ENCODE measurements at regions not wholly inside any gene's neighbourhood (a gene's known extent, or its start where the extent isn't known, plus 50 kb on each side); places are given as distances from the start of the nearest gene placed in this dataset.

DNA sequence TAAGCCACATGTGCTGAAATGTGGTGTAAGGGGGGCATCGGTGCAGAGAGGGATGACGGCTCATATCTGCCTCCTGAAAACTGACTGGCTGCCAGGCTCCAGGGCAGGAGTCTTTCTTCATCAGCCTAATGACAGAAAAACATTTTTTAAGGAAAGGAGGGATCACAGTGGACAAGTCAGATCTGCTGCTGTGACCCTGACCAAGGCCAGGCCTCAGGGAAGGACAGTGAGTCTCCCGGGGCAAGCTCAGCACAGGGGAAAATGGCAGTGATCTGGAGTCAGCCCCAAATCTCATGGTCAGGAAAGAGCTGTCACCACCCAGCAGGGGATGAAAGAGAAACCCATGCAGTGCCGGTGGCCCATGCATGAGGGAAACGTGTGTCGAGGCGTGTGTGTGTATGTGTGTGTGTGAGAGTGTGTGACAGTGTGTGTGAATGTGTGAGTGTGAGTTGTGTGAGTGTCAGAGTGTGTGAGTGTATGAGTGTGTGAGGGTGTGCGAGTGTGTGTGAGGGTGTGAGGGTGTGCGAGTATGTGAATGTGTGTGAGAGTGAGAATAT lies 134.5 kb downstream of the INHBB start:
- peaks cover 9% of the 10 kb centered on the region for H3K27me3 ChIP-seq (ENCODE audit: control insufficient read depth, insufficient read depth, low read length)
- H3K9ac ChIP-seq (ENCODE audit: insufficient read depth, low read length) = no peak overlapping the region
- no peak overlapping the region for H3K4me2 ChIP-seq (ENCODE audit: extremely low read depth, insufficient read depth, low read length)
- no peaks in the 10 kb centered on the region for H4K20me1 ChIP-seq (ENCODE audit: control insufficient read depth, extremely low read depth, insufficient read depth, low read length)
- H3K9me3 ChIP-seq (ENCODE audit: control insufficient read depth, insufficient read depth, low read depth, low read length) = no peaks in the 10 kb centered on the region
- H3K27ac ChIP-seq (ENCODE audit: insufficient read depth, low read length) = no peak overlapping the region
- no peak overlapping the region for H2AFZ ChIP-seq (ENCODE audit: low read length)
- TF ChIP-seq, protein P1, sequence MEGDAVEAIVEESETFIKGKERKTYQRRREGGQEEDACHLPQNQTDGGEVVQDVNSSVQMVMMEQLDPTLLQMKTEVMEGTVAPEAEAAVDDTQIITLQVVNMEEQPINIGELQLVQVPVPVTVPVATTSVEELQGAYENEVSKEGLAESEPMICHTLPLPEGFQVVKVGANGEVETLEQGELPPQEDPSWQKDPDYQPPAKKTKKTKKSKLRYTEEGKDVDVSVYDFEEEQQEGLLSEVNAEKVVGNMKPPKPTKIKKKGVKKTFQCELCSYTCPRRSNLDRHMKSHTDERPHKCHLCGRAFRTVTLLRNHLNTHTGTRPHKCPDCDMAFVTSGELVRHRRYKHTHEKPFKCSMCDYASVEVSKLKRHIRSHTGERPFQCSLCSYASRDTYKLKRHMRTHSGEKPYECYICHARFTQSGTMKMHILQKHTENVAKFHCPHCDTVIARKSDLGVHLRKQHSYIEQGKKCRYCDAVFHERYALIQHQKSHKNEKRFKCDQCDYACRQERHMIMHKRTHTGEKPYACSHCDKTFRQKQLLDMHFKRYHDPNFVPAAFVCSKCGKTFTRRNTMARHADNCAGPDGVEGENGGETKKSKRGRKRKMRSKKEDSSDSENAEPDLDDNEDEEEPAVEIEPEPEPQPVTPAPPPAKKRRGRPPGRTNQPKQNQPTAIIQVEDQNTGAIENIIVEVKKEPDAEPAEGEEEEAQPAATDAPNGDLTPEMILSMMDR (conservative IDR thresholded peaks at IDR 0.05 in 1 of 2, IDR thresholded peaks at IDR 0.05 in 1 of 2; ENCODE audit: low read depth in 1 of 2, low read length in 2 of 2) = no peak
- no peak for TF ChIP-seq EZH2 (IDR thresholded peaks at IDR 0.05; ENCODE audit: low read length, missing control alignments)
- H3K4me3 ChIP-seq (replicated peaks in 1 of 4; ENCODE audit: control extremely low read depth in 1 of 4, insufficient read depth in 1 of 4, low read depth in 3 of 4, low read length in 4 of 4) = no peak overlapping the region
- H3K4me1 ChIP-seq (ENCODE audit: control insufficient read depth, extremely low read depth, insufficient read depth, low read length) = no peaks in the 10 kb centered on the region
- H3K36me3 ChIP-seq (ENCODE audit: control insufficient read depth, insufficient read depth, low read length) = no peaks in the 10 kb centered on the region
- no peak for DNase-seq (ENCODE audit: low read depth in 2 of 2)
- H3K79me2 ChIP-seq (ENCODE audit: control insufficient read depth, insufficient read depth, low read length) = no peaks in the 10 kb centered on the region

DNA sequence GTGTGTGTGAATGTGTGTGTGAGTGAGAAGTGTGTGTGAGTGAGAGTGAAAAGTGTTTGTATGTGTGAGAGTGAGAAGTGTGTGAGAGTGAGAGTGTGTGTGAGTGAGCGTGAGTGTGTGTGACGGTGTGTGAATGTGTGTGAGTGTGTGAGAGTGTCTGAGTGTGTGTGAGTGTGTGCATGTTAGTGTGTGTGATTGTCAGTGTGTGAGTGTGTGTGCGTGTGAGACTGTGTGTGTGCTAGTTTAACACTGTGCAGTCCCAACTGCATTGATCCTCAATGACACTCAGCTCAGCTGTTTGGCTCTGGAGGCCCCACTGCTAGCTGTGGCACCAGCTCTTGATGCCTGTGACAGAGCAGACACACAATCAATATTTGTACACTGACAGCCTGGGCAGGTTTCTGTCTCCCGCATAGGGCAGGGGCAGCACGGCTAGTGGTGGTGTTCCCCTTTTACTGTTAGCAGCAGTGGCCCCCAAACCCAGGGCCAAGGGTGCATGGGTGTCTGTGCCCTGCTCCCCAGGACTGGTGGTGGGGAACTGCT lies 135.0 kb downstream of the INHBB start:
- DNase-seq (ENCODE audit: low read depth in 2 of 2) = no peak
- H3K27me3 ChIP-seq (ENCODE audit: control insufficient read depth, insufficient read depth, low read length) = peaks cover 9% of the 10 kb centered on the region
- TF ChIP-seq EZH2 (IDR thresholded peaks at IDR 0.05; ENCODE audit: low read length, missing control alignments) = no peak
- TF ChIP-seq, protein P1 (conservative IDR thresholded peaks at IDR 0.05 in 1 of 2, IDR thresholded peaks at IDR 0.05 in 1 of 2; ENCODE audit: low read depth in 1 of 2, low read length in 2 of 2) = no peak
- no peak overlapping the region for H3K4me3 ChIP-seq (replicated peaks in 1 of 4; ENCODE audit: control extremely low read depth in 1 of 4, insufficient read depth in 1 of 4, low read depth in 3 of 4, low read length in 4 of 4)
- H3K79me2 ChIP-seq (ENCODE audit: control insufficient read depth, insufficient read depth, low read length) = no peaks in the 10 kb centered on the region
- H3K4me1 ChIP-seq (ENCODE audit: control insufficient read depth, extremely low read depth, insufficient read depth, low read length) = no peaks in the 10 kb centered on the region
- H3K9me3 ChIP-seq (ENCODE audit: control insufficient read depth, insufficient read depth, low read depth, low read length) = no peaks in the 10 kb centered on the region
- H3K9ac ChIP-seq (ENCODE audit: insufficient read depth, low read length) = no peak overlapping the region
- no peaks in the 10 kb centered on the region for H3K36me3 ChIP-seq (ENCODE audit: control insufficient read depth, insufficient read depth, low read length)
- no peak overlapping the region for H3K27ac ChIP-seq (ENCODE audit: insufficient read depth, low read length)
- H3K4me2 ChIP-seq (ENCODE audit: extremely low read depth, insufficient read depth, low read length) = no peak overlapping the region
- H2AFZ ChIP-seq (ENCODE audit: low read length) = no peak overlapping the region
- H4K20me1 ChIP-seq (ENCODE audit: control insufficient read depth, extremely low read depth, insufficient read depth, low read length) = no peaks in the 10 kb centered on the region

DNA sequence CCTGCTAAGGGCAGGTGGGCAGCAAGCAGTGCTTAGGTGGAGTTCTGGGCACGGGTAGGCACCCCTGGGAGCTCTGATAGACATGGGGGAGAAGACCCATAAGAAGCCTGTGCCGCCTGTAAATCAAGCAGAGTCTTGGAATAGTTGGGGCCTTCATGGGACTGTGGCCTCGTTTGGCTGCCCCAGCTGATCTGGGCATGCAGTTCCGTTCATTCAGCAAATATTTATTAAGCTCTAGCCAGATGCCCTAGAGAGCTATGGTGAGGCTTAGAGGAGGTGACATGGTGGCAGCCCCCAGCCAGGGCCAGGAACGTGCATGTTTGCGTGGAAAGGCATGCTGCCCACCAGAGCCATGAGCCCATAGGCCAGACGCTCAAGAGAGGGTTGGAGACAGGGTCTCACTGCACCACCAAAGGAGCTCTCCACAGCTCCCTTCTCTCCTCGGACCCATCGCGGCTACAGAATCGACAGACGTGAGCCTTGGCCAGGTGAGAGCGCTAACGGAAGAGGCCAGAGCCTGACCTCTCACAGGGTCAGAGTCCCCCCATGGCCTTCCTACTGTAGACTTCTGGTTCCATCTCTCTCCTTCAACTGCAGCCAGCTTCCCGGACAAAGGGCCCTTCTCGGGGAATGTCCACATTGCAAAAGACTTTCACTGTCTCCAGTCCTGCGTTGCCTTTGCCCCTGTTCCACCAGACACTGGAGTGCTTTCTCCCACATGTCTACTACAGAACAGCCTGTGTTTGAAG lies 135.7 kb downstream of the INHBB start:
- Histone ChIP-seq H3K9me3 (ENCODE audit: control insufficient read depth, insufficient read depth, low read depth, low read length) (no peaks in the 10 kb centered on the region), H3K4me2 (ENCODE audit: extremely low read depth, insufficient read depth, low read length) (no peak overlapping the region), H3K4me1 (ENCODE audit: control insufficient read depth, extremely low read depth, insufficient read depth, low read length) (no peaks in the 10 kb centered on the region), H4K20me1 (ENCODE audit: control insufficient read depth, extremely low read depth, insufficient read depth, low read length) (no peaks in the 10 kb centered on the region), H3K27me3 (ENCODE audit: control insufficient read depth, insufficient read depth, low read length) (peaks cover 9% of the 10 kb centered on the region), H3K36me3 (ENCODE audit: control insufficient read depth, insufficient read depth, low read length) (no peaks in the 10 kb centered on the region), H3K79me2 (ENCODE audit: control insufficient read depth, insufficient read depth, low read length) (no peaks in the 10 kb centered on the region), H2AFZ (ENCODE audit: low read length) (no peak overlapping the region), H3K4me3 (replicated peaks in 1 of 4; ENCODE audit: control extremely low read depth in 1 of 4, insufficient read depth in 1 of 4, low read depth in 3 of 4, low read length in 4 of 4) (no peak overlapping the region), H3K9ac (ENCODE audit: insufficient read depth, low read length) (no peak overlapping the region), H3K27ac (ENCODE audit: insufficient read depth, low read length) (no peak overlapping the region)
- DNase-seq (ENCODE audit: low read depth in 2 of 2) = no peak
- TF ChIP-seq, protein P1 (conservative IDR thresholded peaks at IDR 0.05 in 1 of 2, IDR thresholded peaks at IDR 0.05 in 1 of 2; ENCODE audit: low read depth in 1 of 2, low read length in 2 of 2) = no peak
- TF ChIP-seq EZH2 (IDR thresholded peaks at IDR 0.05; ENCODE audit: low read length, missing control alignments) = no peak
